Activated T-cell treated with anti-CD3 and anti-CD28 coated beads, Interleukin-2, amount 50 U/mL, for 4 hours (primary cell): ENCODE measurements at regions not wholly inside any gene's neighbourhood (a gene's known extent, or its start where the extent isn't known, plus 50 kb on each side); places are given as distances from the start of the nearest gene placed in this dataset.
"Not testable (repeated sequence)": the region's sequence is repeated elsewhere in the genome, so short reads cannot be mapped to it uniquely, and the experiment has no call there.

Source experiments
- ATAC-seq, 2 donors: fragments of 200-7000 bp; cut with Tn5 transposase; one replicate each; pipeline ENCODE4 v1.10.0; 2021
- DNase-seq: peaks from one replicate; pipeline ENCODE4 v3.0.0-alpha.2; 2020
- H3K27me3 Mint-ChIP-seq: one replicate; pipeline ENCODE4 v1.8.0; 2021; ENCODE audit warnings: low read depth, mixed read lengths
- H3K36me3 Mint-ChIP-seq: one replicate; pipeline ENCODE4 v1.8.0; 2022; ENCODE audit warnings: mixed read lengths; ENCODE audit not compliant: insufficient read depth
- H3K4me1 Mint-ChIP-seq: one replicate; pipeline ENCODE4 v1.8.0; 2021; ENCODE audit warnings: low read depth, mixed read lengths
- H3K4me3 Mint-ChIP-seq: one replicate; pipeline ENCODE4 v1.8.0; 2021; ENCODE audit warnings: mild to moderate bottlenecking, moderate library complexity, mixed read lengths
- H3K9me3 Mint-ChIP-seq: one replicate; pipeline ENCODE4 v1.8.0; 2021; ENCODE audit warnings: mixed read lengths

- Mint-ChIP-seq H3K36me3 (peaks cover 35% of the 10 kb centered on the region), H3K27me3 (no peaks in the 10 kb centered on the region), H3K9me3 (peaks cover 32% of the 10 kb centered on the region), H3K4me1 (no peaks in the 10 kb centered on the region), H3K4me3 (no peak overlapping the region)
- no peak for DNase-seq
- no peak for ATAC-seq
These were observed 95.2 kb upstream of the PWP1 start for GRCh38 chr12:107590413-107590812.

DNA sequence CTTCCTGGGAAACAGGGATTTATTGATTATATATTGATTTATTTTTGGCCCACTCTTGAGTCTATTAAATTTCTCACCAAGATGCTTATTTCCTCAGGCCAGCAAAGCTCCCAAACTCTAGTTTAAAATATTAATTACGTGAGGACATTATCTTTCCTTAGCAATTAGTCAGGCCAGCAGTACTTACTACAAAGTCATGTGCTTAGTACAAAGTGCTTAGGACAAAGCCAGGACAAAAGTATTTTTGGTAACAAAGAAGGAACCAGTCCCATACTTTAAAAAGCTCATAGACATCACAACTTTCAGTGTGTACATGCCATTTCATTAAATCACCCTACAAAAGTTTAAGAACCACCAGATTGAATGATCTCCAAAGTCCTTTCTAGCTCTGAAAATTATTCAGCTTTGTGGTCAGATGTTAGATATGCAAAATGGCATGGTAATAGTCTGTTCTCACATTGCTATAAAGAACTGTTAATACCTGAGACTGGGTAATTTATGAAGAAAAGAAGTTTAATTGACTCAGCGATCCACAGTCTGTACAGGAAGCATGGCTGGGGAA is 94.7 kb upstream of the PWP1 start:
- Mint-ChIP-seq H3K36me3 (peaks cover 31% of the 10 kb centered on the region), H3K4me1 (no peaks in the 10 kb centered on the region), H3K27me3 (no peaks in the 10 kb centered on the region), H3K4me3 (no peak overlapping the region), H3K9me3 (peaks cover 29% of the 10 kb centered on the region)
- ATAC-seq (no peak), DNase-seq (no peak)

DNA sequence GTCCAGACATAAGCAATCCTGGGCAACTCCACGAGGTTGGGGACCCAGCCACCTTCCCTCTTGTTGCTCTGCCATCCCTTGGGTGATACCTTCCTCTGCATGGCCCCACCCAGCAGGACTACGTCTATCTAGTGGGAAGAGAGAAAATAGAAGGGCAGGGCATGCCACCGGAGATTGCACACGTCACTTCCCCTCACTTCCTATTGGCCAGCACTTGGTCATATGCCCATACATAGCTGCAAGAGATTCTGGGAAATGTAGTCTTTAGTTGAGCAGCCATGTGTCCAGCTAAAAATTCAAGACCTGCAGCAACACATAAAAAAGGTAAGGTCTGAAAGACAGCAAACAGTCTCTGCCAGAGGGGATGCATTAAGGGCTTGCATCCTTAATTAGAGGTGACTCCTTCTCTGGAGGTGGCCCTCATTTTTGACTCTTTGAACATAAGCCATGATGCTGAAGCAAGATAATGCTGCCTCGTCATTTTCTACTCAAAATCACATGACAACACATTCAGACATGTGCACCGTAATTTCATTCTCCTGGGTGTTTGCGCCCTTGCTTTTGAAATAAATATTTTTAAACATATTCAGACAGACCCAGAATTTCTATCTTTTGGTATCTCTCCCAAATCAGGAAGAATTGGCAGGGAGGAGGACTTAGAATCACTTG is 91.8 kb upstream of the PWP1 start:
- DNase-seq: no peak
- peaks cover 17% of the 10 kb centered on the region for H3K9me3 Mint-ChIP-seq
- no peaks in the 10 kb centered on the region for H3K27me3 Mint-ChIP-seq
- H3K36me3 Mint-ChIP-seq: peaks cover 20% of the 10 kb centered on the region
- H3K4me1 Mint-ChIP-seq: no peaks in the 10 kb centered on the region
- H3K4me3 Mint-ChIP-seq: no peak overlapping the region
- no peak for ATAC-seq

GRCh38 chr12:107594995-107595394 is 90.6 kb upstream of the PWP1 start:
- ATAC-seq: no peak
- Mint-ChIP-seq H3K36me3 (peaks cover 18% of the 10 kb centered on the region), H3K4me3 (no peak overlapping the region)

DNA sequence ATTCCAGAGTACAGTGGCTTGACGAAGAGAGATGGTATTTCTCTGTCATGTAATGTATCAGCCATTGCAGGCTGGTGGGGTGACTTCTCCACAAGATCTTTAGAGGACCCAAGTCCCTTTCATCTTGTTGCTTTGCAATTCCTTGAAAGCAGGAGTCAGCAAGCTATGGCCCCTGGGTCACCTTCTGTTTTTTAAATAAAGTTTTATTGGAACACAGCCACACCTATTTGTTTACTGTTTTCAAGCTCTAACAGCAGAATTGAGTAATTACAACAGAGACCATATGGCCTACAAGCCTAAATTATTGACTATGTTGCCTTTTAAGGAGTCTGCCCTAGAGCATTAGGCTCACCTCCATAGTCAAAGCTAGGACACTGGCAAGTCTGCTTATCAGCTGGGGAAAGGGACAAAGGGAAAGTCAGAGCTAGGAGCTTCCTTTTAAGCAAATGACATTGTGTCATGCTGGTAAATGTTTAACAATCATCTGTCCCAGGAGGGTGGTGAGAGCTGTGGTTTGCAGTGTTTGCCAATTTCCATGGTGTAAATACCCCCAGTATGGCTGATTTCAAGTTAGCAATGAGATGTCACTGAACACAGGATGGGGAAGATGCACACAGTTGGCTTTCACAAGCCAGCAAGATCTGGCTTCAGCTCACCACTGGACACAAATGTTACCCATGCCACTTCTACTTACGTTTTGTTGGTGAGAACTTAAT is 87.7 kb upstream of the PWP1 start:
- Mint-ChIP-seq H3K9me3 (peaks cover 10% of the 10 kb centered on the region), H3K4me1 (no peaks in the 10 kb centered on the region), H3K4me3 (no peak overlapping the region)

More at GRCh38 chr12:107594995-107595394, 90.6 kb upstream of the PWP1 start:
- Mint-ChIP-seq H3K27me3 (no peaks in the 10 kb centered on the region), H3K9me3 (peaks cover 17% of the 10 kb centered on the region), H3K4me1 (no peaks in the 10 kb centered on the region)
- DNase-seq: no peak

GRCh38 chr12:107598906-107599305 is 86.7 kb upstream of the PWP1 start:
- ATAC-seq (no peak), DNase-seq (no peak)
- Mint-ChIP-seq H3K36me3 (peaks cover 1% of the 10 kb centered on the region), H3K27me3 (no peaks in the 10 kb centered on the region), H3K4me1 (no peaks in the 10 kb centered on the region), H3K9me3 (peaks cover under 1% of the 10 kb centered on the region), H3K4me3 (no peak overlapping the region)

More for the DNA sequence above, 87.7 kb upstream of the PWP1 start:
- ATAC-seq: no peak
- H3K27me3 Mint-ChIP-seq: no peaks in the 10 kb centered on the region
- no peak for DNase-seq
- peaks cover 9% of the 10 kb centered on the region for H3K36me3 Mint-ChIP-seq

DNA sequence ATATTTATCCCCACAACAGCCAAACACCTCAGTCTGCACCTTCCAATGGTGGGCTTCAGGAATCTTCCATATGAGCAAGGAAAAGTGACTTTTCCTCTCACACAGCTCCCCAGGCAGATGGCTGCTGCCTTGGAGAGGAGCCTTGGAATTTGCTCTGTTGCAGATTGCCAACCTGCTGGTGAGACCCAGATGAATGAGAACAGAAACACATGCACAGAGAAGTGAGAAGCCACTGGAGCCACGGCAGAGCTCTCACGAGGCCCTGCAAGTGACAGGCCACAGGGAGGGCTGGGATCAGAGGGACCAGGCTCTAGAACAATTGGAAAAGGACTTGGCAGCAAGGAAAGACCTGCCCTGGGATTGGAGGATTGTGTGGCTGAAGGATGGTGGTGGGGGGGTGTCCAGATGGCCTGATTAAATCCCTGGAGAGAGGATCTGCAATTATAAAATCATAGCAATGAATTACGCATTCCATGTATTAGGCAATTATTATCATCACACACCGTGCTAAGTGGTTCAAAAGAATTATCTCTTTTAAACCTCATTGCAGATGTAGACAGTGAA is 84.9 kb upstream of the PWP1 start:
- H3K36me3 Mint-ChIP-seq: peaks cover 1% of the 10 kb centered on the region
- no peak overlapping the region for H3K4me3 Mint-ChIP-seq

DNA sequence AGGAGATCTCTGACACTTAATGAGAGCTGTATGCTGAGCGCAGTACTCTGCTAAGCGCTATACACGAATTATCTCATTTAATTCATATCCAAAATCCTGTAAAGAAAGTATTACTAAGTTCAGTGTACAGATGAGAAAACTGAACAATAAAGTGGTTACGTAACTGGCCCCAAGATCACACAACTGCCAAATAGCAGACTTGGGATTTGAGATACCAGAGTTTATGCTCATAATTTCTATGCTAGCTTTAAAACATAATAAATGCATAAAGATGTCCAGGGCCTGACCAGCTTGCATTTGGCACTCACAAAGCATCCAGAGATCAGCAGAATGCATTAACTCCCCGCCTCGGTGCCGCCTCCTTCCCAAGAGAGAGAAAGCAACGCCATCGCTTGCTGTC is 83.2 kb upstream of the PWP1 start:
- DNase-seq (no peak), ATAC-seq (no peak)
- H3K4me3 Mint-ChIP-seq: no peak overlapping the region
- H3K36me3 Mint-ChIP-seq: no peaks in the 10 kb centered on the region
- H3K27me3 Mint-ChIP-seq: no peaks in the 10 kb centered on the region
- no peaks in the 10 kb centered on the region for H3K4me1 Mint-ChIP-seq
- no peaks in the 10 kb centered on the region for H3K9me3 Mint-ChIP-seq

More for the DNA sequence above, 84.9 kb upstream of the PWP1 start:
- no peaks in the 10 kb centered on the region for H3K9me3 Mint-ChIP-seq
- ATAC-seq (no peak), DNase-seq (no peak)
- H3K4me1 Mint-ChIP-seq: no peaks in the 10 kb centered on the region
- no peaks in the 10 kb centered on the region for H3K27me3 Mint-ChIP-seq

GRCh38 chr12:107605293-107605692 is 80.3 kb upstream of the PWP1 start:
- Mint-ChIP-seq H3K36me3 (no peaks in the 10 kb centered on the region), H3K4me1 (no peaks in the 10 kb centered on the region), H3K4me3 (no peak overlapping the region), H3K27me3 (no peaks in the 10 kb centered on the region), H3K9me3 (no peaks in the 10 kb centered on the region)
- ATAC-seq (no peak), DNase-seq (no peak)

GRCh38 chr12:107607464-107608392 is 77.9 kb upstream of the PWP1 start:
- DNase-seq (peak; percentile 82), ATAC-seq (peak; percentile 66 to 75)
- Mint-ChIP-seq H3K4me1 (no peaks in the 10 kb centered on the region), H3K4me3 (no peak overlapping the region), H3K36me3 (peaks cover 1% of the 10 kb centered on the region), H3K27me3 (no peaks in the 10 kb centered on the region), H3K9me3 (no peaks in the 10 kb centered on the region)

GRCh38 chr12:107608779-107609178 is 76.8 kb upstream of the PWP1 start:
- not testable (repeated sequence) for DNase-seq, H3K27me3 Mint-ChIP-seq, H3K4me3 Mint-ChIP-seq, H3K4me1 Mint-ChIP-seq, ATAC-seq, H3K36me3 Mint-ChIP-seq, H3K9me3 Mint-ChIP-seq

- DNase-seq (no peak), ATAC-seq (no peak)
- Mint-ChIP-seq H3K27me3 (no peaks in the 10 kb centered on the region), H3K4me1 (no peaks in the 10 kb centered on the region), H3K4me3 (no peak overlapping the region), H3K9me3 (no peaks in the 10 kb centered on the region), H3K36me3 (peaks cover 8% of the 10 kb centered on the region)
These were observed 75.4 kb upstream of the PWP1 start for GRCh38 chr12:107610021-107610859.

- Mint-ChIP-seq H3K9me3 (no peaks in the 10 kb centered on the region), H3K36me3 (peaks cover 8% of the 10 kb centered on the region), H3K27me3 (no peaks in the 10 kb centered on the region), H3K4me1 (no peaks in the 10 kb centered on the region), H3K4me3 (no peak overlapping the region)
- ATAC-seq: no peak
- no peak for DNase-seq
These were observed 73.1 kb upstream of the PWP1 start for GRCh38 chr12:107612508-107612907.
